CD4-positive, alpha-beta T cell (primary cell): ENCODE measurements at regions not wholly inside any gene's neighbourhood (a gene's known extent, or its start where the extent isn't known, plus 50 kb on each side); places are given as distances from the start of the nearest gene placed in this dataset.

Source experiments
- ATAC-seq: fragments of 200-7000 bp; cut with Tn5 transposase; one replicate; pipeline ENCODE4 v1.10.0; 2022; ENCODE audit warnings: mild to moderate bottlenecking; ENCODE audit not compliant: poor library complexity
- CTCF ChIA-PET: fragments of 350-600 bp; sonication (Branson Sonifier 250); formaldehyde crosslinking; loops from one replicate; lab custom pipeline; 2021; ENCODE audit warnings: antibody characterized with exemption, inconsistent platforms; lab: Charles Lee
- POLR2A ChIA-PET: fragments of 350-600 bp; sonication (Branson Sonifier 250); formaldehyde crosslinking; loops from one replicate; lab custom pipeline; 2021; ENCODE audit warnings: antibody characterized with exemption, inconsistent platforms; lab: Charles Lee
- DNase-seq, 14 experiments: peaks; one replicate each; pipeline ENCODE4 v3.0.0-alpha.2; 2013 to 2020; ENCODE audit warnings: mixed read lengths in 2 of 14
- H3K27ac ChIP-seq, 2 donors: one replicate each; pipeline versions ENCODE4 v1.5.1 to v1.7.0; 2013; ENCODE audit warnings: low read length in 2 of 2, low read depth in 1 of 2, mild to moderate bottlenecking in 1 of 2
- H3K27me3 ChIP-seq, 2 experiments: 1 replicate in 1 of 2; 2 replicates in 1 of 2; pipeline versions ENCODE4 v1.6.1 to v1.7.0; 2013; ENCODE audit warnings: low read length in 2 of 2, control low read depth in 1 of 2, mild to moderate bottlenecking in 1 of 2, moderate library complexity in 1 of 2; ENCODE audit not compliant: insufficient read depth in 2 of 2, control insufficient read depth in 1 of 2
- H3K36me3 ChIP-seq: one replicate; pipeline ENCODE4 v1.6.1; 2013; ENCODE audit warnings: low read length, control low read depth; ENCODE audit not compliant: insufficient read depth
- H3K4me1 ChIP-seq: one replicate; pipeline ENCODE4 v1.6.1; 2013; ENCODE audit warnings: low read length, control low read depth; ENCODE audit not compliant: insufficient read depth
- H3K4me3 ChIP-seq: one replicate; pipeline ENCODE4 v1.5.1; 2013; ENCODE audit warnings: mild to moderate bottlenecking, low read length, moderate library complexity
- H3K9me3 ChIP-seq, 2 experiments: 1 replicate in 1 of 2; 2 replicates in 1 of 2; pipeline versions ENCODE4 v1.6.1 to v1.7.0; 2013; ENCODE audit warnings: low read length in 2 of 2, mild to moderate bottlenecking in 2 of 2, control low read depth in 1 of 2, moderate library complexity in 1 of 2; ENCODE audit not compliant: control insufficient read depth in 1 of 2, insufficient read depth in 1 of 2
- H3K27ac Mint-ChIP-seq: one replicate; pipeline ENCODE4 v1.8.0; 2020; ENCODE audit warnings: mixed read lengths
- H3K27me3 Mint-ChIP-seq: one replicate; pipeline ENCODE4 v1.8.0; 2021; ENCODE audit warnings: mixed read lengths
- H3K36me3 Mint-ChIP-seq: one replicate; pipeline ENCODE4 v1.8.0; 2021; ENCODE audit warnings: low read depth, mixed read lengths
- H3K4me1 Mint-ChIP-seq: one replicate; pipeline ENCODE4 v1.8.0; 2021; ENCODE audit warnings: low read depth, mixed read lengths
- H3K4me3 Mint-ChIP-seq: one replicate; pipeline ENCODE4 v1.8.0; 2020; ENCODE audit warnings: mild to moderate bottlenecking, mixed read lengths
- H3K9me3 Mint-ChIP-seq: one replicate; pipeline ENCODE4 v1.8.0; 2020; ENCODE audit warnings: mixed read lengths
- CTCF ChIP-seq: fragments of 200-600 bp; IDR thresholded peaks from one replicate; pipeline ENCODE4 v1.8.0; 2022; ENCODE audit warnings: antibody characterized with exemption, mild to moderate bottlenecking
- intact Hi-C, 2 experiments: fragments of 100-400 bp; cut with DNase I in 1 of 2; cut with micrococcal nuclease in 1 of 2; formaldehyde crosslinking; loops; one replicate each; pipeline versions ENCODE4 v1.15.1 to v1.9.0; 2023 to 2025; cut with DNase I, micrococcal nuclease

GRCh38 chr11:38423042-38423441 is 1825.0 kb upstream of the RAG2 start:
- no peaks in the 10 kb centered on the region for H3K27me3 Mint-ChIP-seq
- no peaks in the 10 kb centered on the region for H3K36me3 ChIP-seq
- no peaks in the 10 kb centered on the region for H3K27me3 ChIP-seq
- no peak overlapping the region for H3K27ac Mint-ChIP-seq
- ATAC-seq (no peak), DNase-seq (no peak)
- no peaks in the 10 kb centered on the region for H3K36me3 Mint-ChIP-seq
- TF ChIP-seq CTCF, result no peak
- ChIA-PET CTCF (no interaction called here), POLR2A (no interaction called here)
- no peak overlapping the region for H3K4me3 Mint-ChIP-seq
- peaks cover 10% of the 10 kb centered on the region for H3K9me3 Mint-ChIP-seq
- no peaks in the 10 kb centered on the region for H3K4me1 ChIP-seq
- no peaks in the 10 kb centered on the region for H3K4me1 Mint-ChIP-seq
- peaks cover 0 to 4% of the 10 kb centered on the region in 2 experiments for H3K9me3 ChIP-seq
- intact Hi-C loops, result no loop called here
- H3K27ac ChIP-seq, result no peak overlapping the region
- no peak overlapping the region for H3K4me3 ChIP-seq

GRCh38 chr11:38416141-38416540 is 1818.1 kb upstream of the RAG2 start:
- Mint-ChIP-seq H3K27me3 (no peaks in the 10 kb centered on the region), H3K9me3 (peaks cover 23% of the 10 kb centered on the region), H3K4me3 (no peak overlapping the region), H3K27ac (no peak overlapping the region), H3K4me1 (no peaks in the 10 kb centered on the region), H3K36me3 (no peaks in the 10 kb centered on the region)
- CTCF ChIA-PET, result no interaction called here
- no peak overlapping the region for H3K27ac ChIP-seq
- DNase-seq (no peak), ATAC-seq (no peak)
- H3K27me3 ChIP-seq, result no peaks in the 10 kb centered on the region
- H3K4me1 ChIP-seq, result no peaks in the 10 kb centered on the region
- H3K4me3 ChIP-seq, result no peak overlapping the region
- H3K36me3 ChIP-seq, result no peaks in the 10 kb centered on the region
- intact Hi-C loops, result no loop called here
- H3K9me3 ChIP-seq, result peaks cover 0 to 10% of the 10 kb centered on the region in 2 experiments
- TF ChIP-seq CTCF, result no peak
- POLR2A ChIA-PET, result no interaction called here

DNA sequence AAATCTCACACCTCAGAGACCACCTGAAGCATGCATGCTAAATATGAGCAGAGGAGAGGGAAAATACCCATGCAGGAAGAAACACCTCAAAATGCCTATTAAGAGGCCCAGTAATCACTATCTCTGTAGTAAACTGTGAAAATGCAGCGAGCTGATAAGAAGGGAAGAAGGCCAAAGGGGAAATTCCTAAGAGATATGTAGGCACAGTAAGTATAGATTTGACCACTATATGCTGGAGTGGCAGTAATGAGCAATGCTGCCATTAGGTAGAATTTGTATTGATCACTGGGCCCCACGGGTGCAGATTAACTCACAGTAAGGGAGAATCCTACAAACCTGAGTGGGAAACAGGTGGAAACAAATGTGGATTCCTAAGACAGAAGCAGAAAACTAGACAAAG is 1813.1 kb upstream of the RAG2 start:
- Histone ChIP-seq H3K36me3 (no peaks in the 10 kb centered on the region), H3K4me1 (no peaks in the 10 kb centered on the region), H3K9me3 (peaks cover 0 to 12% of the 10 kb centered on the region in 2 experiments), H3K27me3 (no peaks in the 10 kb centered on the region), H3K4me3 (no peak overlapping the region), H3K27ac (no peak overlapping the region)
- POLR2A ChIA-PET, result no interaction called here
- ATAC-seq (no peak), DNase-seq (no peak)
- Mint-ChIP-seq H3K9me3 (peaks cover 13% of the 10 kb centered on the region), H3K27me3 (no peaks in the 10 kb centered on the region), H3K27ac (no peak overlapping the region), H3K36me3 (no peaks in the 10 kb centered on the region), H3K4me1 (no peaks in the 10 kb centered on the region), H3K4me3 (no peak overlapping the region)
- no peak for TF ChIP-seq CTCF
- CTCF ChIA-PET, result no interaction called here
- intact Hi-C loops, result no loop called here
